CD14-positive monocyte (primary cell): ENCODE measurements at regions not wholly inside any gene's neighbourhood (a gene's known extent, or its start where the extent isn't known, plus 50 kb on each side); places are given as distances from the start of the nearest gene placed in this dataset.

Source experiments
- DNase-seq, 3 donors: peaks; one replicate each; pipeline ENCODE4 v3.0.0-alpha.2; 2011 to 2022
- H2AFZ ChIP-seq: 2 replicates; pipeline ENCODE4 v1.6.0; 2012; ENCODE audit warnings: mild to moderate bottlenecking, low read depth, low read length, inconsistent platforms; ENCODE audit not compliant: insufficient read depth, poor library complexity, severe bottlenecking
- H3K27ac ChIP-seq, 2 donors: 1 replicate in 1 of 2; 2 replicates in 1 of 2; pipeline ENCODE4 v1.5.1; 2012 to 2013; ENCODE audit warnings: low read length in 2 of 2, control low read depth in 1 of 2, inconsistent platforms in 1 of 2, low read depth in 1 of 2, mild to moderate bottlenecking in 1 of 2
- H3K27me3 ChIP-seq, 2 donors: one replicate each; pipeline versions ENCODE4 v1.6.0 to v1.6.1; 2011 to 2013; ENCODE audit warnings: low read length in 2 of 2; ENCODE audit not compliant: control insufficient read depth in 2 of 2, insufficient read depth in 2 of 2
- H3K36me3 ChIP-seq, 2 donors: replicated peaks in 1 of 2; 1 replicate in 1 of 2; 2 replicates in 1 of 2; pipeline versions ENCODE4 v1.5.1 to v1.6.1; 2012 to 2013; ENCODE audit warnings: low read length in 2 of 2, control low read depth in 1 of 2, inconsistent platforms in 1 of 2, mild to moderate bottlenecking in 1 of 2; ENCODE audit not compliant: insufficient read depth in 2 of 2, control insufficient read depth in 1 of 2
- H3K4me1 ChIP-seq, 2 donors: 1 replicate in 1 of 2; 2 replicates in 1 of 2; pipeline versions ENCODE4 v1.5.1 to v1.6.1; 2012 to 2013; ENCODE audit warnings: low read length in 2 of 2, control low read depth in 1 of 2, inconsistent platforms in 1 of 2, mild to moderate bottlenecking in 1 of 2, moderate library complexity in 1 of 2; ENCODE audit not compliant: insufficient read depth in 2 of 2, control insufficient read depth in 1 of 2
- H3K4me2 ChIP-seq: replicated peaks from 2 replicates; pipeline ENCODE3; 2012; ENCODE audit warnings: low read length, moderate library complexity, mild to moderate bottlenecking; ENCODE audit not compliant: poor library complexity, severe bottlenecking; ENCODE audit errors: extremely low read depth
- H3K4me3 ChIP-seq, 3 experiments: fragments of 200-600 bp in 1 of 3; sonication (generic) in 1 of 3; replicated peaks in 1 of 3; 1 replicate in 2 of 3; 2 replicates in 1 of 3; pipeline ENCODE4 v1.5.1; 2011 to 2013; ENCODE audit warnings: low read length in 3 of 3, mild to moderate bottlenecking in 3 of 3, control low read depth in 2 of 3, low read depth in 2 of 3, inconsistent platforms in 1 of 3, moderate library complexity in 1 of 3
- H3K79me2 ChIP-seq: 2 replicates; pipeline ENCODE4 v1.6.0; 2012; ENCODE audit warnings: mild to moderate bottlenecking, control low read depth, inconsistent platforms, low read length, moderate library complexity; ENCODE audit not compliant: insufficient read depth
- H3K9ac ChIP-seq: 2 replicates; pipeline ENCODE4 v1.6.0; 2017; ENCODE audit warnings: low read length, mild to moderate bottlenecking; ENCODE audit not compliant: insufficient read depth, poor library complexity, severe bottlenecking
- H3K9me3 ChIP-seq, 2 donors: replicated peaks in 1 of 2; 1 replicate in 1 of 2; 2 replicates in 1 of 2; pipeline versions ENCODE4 v1.5.1 to v1.6.1; 2012 to 2013; ENCODE audit warnings: low read length in 2 of 2, control low read depth in 1 of 2; ENCODE audit not compliant: control insufficient read depth in 1 of 2, insufficient read depth in 1 of 2
- H4K20me1 ChIP-seq: 2 replicates; pipeline ENCODE4 v1.6.0; 2012; ENCODE audit warnings: mild to moderate bottlenecking, low read length, control low read depth, moderate library complexity; ENCODE audit not compliant: insufficient read depth
- H3K27ac Mint-ChIP-seq, 7 donors: one replicate each; pipeline ENCODE4 v1.8.0; 2020; ENCODE audit warnings: mild to moderate bottlenecking in 7 of 7, mixed read lengths in 7 of 7, moderate library complexity in 6 of 7, inconsistent platforms in 2 of 7
- H3K27me3 Mint-ChIP-seq, 3 donors: one replicate each; pipeline ENCODE4 v1.8.0; 2021 to 2022; ENCODE audit warnings: low read depth in 3 of 3, mild to moderate bottlenecking in 3 of 3, mixed read lengths in 3 of 3, moderate library complexity in 3 of 3, inconsistent platforms in 1 of 3
- H3K36me3 Mint-ChIP-seq, 2 donors: one replicate each; pipeline ENCODE4 v1.8.0; 2020; ENCODE audit warnings: mixed read lengths in 2 of 2, inconsistent platforms in 1 of 2, mild to moderate bottlenecking in 1 of 2
- H3K4me1 Mint-ChIP-seq: one replicate; pipeline ENCODE4 v1.8.0; 2020; ENCODE audit warnings: mild to moderate bottlenecking, mixed read lengths
- H3K4me3 Mint-ChIP-seq, 2 donors: one replicate each; pipeline ENCODE4 v1.8.0; 2020; ENCODE audit warnings: mild to moderate bottlenecking in 2 of 2, mixed read lengths in 2 of 2, moderate library complexity in 1 of 2
- H3K9me3 Mint-ChIP-seq, 7 donors: one replicate each; pipeline ENCODE4 v1.8.0; 2020 to 2022; ENCODE audit warnings: mixed read lengths in 7 of 7, mild to moderate bottlenecking in 6 of 7, moderate library complexity in 6 of 7, inconsistent platforms in 2 of 7
- CTCF ChIP-seq: fragments of 200-600 bp; IDR thresholded peaks from one replicate; pipeline ENCODE4 v1.8.0; 2022; ENCODE audit warnings: antibody characterized with exemption, mild to moderate bottlenecking
- WGBS: methylation state at CpG from one replicate; pipeline ENCODE4 v1.1.5; 2013; ENCODE audit warnings: missing lambda C conversion rate; ENCODE audit not compliant: insufficient coverage; 5-methylcytosine and 5-hydroxymethylcytosine counted together
- intact Hi-C, 2 donors: fragments of 100-400 bp; cut with micrococcal nuclease; formaldehyde crosslinking; loops; one replicate each; pipeline versions ENCODE4 v1.15.0 to v1.15.1; 2023

GRCh38 chr7:26066736-26067135 lies 85.3 kb upstream of the NFE2L3 start:
- TF ChIP-seq CTCF, result no peak
- Mint-ChIP-seq H3K36me3 (no peaks in the 10 kb centered on the region), H3K4me3 (no peak overlapping the region), H3K27me3 (peaks cover 27 to 42% (median 28%) of the 10 kb centered on the region in 3 donors), H3K9me3 (no peaks in the 10 kb centered on the region), H3K4me1 (no peaks in the 10 kb centered on the region), H3K27ac (no peak overlapping the region)
- Histone ChIP-seq H3K27ac (no peak overlapping the region), H3K4me1 (no peaks in the 10 kb centered on the region), H3K9me3 (no peaks in the 10 kb centered on the region), H3K4me3 (no peak overlapping the region), H3K79me2 (no peaks in the 10 kb centered on the region), H3K4me2 (no peak overlapping the region), H3K9ac (no peak overlapping the region), H3K27me3 (peaks cover 13 to 18% of the 10 kb centered on the region in 2 donors), H2AFZ (no peak overlapping the region), H4K20me1 (no peaks in the 10 kb centered on the region), H3K36me3 (no peaks in the 10 kb centered on the region)
- 100% methylated on average over 1 of the region's 1 CpG for WGBS
- intact Hi-C loops, result loop anchor here (5.0 to 10.0 kb wide), 2 partner anchors 172 to 174 kb away; no protein-coding TSS in a partner anchor
- no peak for DNase-seq

DNA sequence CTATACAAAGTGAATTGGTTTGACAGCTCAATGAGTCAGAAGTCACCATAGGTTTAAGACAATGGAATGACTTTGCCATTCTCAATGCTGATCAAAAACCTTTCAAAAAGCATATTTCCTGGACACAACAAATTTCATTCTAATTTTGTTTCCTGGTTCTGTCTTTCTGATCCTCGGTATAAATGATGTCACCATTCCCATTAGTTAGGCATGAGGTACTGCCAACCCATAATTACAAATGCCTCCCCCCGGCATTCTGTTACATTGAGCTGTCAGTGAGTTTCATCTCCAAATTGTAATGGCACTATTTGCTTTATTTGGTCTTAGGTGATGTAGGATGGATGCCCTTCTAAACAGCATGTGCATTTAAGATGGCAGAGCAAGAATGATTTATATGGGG lies 81.7 kb upstream of the NFE2L3 start:
- H3K27ac Mint-ChIP-seq, result no peak overlapping the region
- no peaks in the 10 kb centered on the region for H3K9me3 Mint-ChIP-seq
- 80% methylated on average over 1 of the region's 2 CpGs for WGBS

More for the DNA sequence above, 81.7 kb upstream of the NFE2L3 start:
- H3K36me3 Mint-ChIP-seq, result no peaks in the 10 kb centered on the region
- Histone ChIP-seq H3K27me3 (peaks cover 12 to 18% of the 10 kb centered on the region in 2 donors), H3K4me1 (no peaks in the 10 kb centered on the region), H3K4me3 (no peak overlapping the region), H4K20me1 (no peaks in the 10 kb centered on the region), H3K4me2 (no peak overlapping the region), H3K9me3 (no peaks in the 10 kb centered on the region), H3K9ac (no peak overlapping the region), H2AFZ (no peak overlapping the region), H3K36me3 (no peaks in the 10 kb centered on the region), H3K27ac (no peak overlapping the region), H3K79me2 (no peaks in the 10 kb centered on the region)
- H3K4me3 Mint-ChIP-seq, result no peak overlapping the region
- H3K4me1 Mint-ChIP-seq, result no peaks in the 10 kb centered on the region
- peaks cover 13 to 28% (median 26%) of the 10 kb centered on the region in 3 donors for H3K27me3 Mint-ChIP-seq
- no peak for DNase-seq
- intact Hi-C loops, result no loop called here
- TF ChIP-seq CTCF, result no peak
